ENCODE measurements at regions not wholly inside any gene's neighbourhood (a gene's known extent, or its start where the extent isn't known, plus 50 kb on each side); places are given as distances from the start of the nearest gene placed in this dataset.
"Not testable (repeated sequence)": the region's sequence is repeated elsewhere in the genome, so short reads cannot be mapped to it uniquely, and the experiment has no call there.

DNA sequence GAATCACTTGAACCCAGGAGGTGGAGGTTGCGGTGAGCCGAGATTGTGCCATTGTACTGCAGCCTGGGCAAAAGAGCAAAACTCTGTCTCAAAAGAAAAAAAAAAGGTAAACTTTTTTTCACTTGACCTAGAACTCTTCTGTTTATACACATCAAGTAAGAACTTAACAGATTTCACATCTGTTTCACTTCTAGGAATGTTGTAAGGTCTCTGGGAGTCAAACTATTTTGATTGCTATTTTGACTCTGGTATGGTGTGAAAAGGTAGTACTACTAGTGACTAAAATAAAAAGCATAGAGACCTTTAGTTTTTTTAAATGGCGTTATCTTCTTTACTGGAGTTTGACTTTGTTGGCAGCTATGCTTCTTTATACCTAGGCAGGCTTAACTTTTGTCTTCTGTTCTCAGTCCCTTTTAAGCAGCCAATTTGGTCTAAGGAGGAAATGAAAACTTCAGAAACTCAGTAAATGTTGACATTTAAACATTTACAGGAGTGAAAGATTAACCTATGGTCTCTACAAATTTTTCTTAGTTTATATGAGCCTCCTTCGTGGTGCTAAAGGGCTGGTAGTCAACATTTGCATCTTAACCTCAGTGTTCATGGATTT, 84.7 kb downstream of the METTL2B start:
- POLR2A ChIA-PET; intact Hi-C loops (cut with micrococcal nuclease); ATAC-seq (ENCODE audit: low read depth); DNase-seq; H3K4me1 Mint-ChIP-seq; H3K27ac Mint-ChIP-seq; CTCF ChIA-PET; H3K4me3 Mint-ChIP-seq; H3K9me3 Mint-ChIP-seq; H3K27me3 Mint-ChIP-seq: not testable (repeated sequence)
- peaks cover 27% of the 10 kb centered on the region for H3K36me3 Mint-ChIP-seq (ENCODE audit: low read depth)

- H3K36me3 Mint-ChIP-seq (ENCODE audit: low read depth) = peaks cover 29% of the 10 kb centered on the region
- not testable (repeated sequence) for H3K4me3 Mint-ChIP-seq, H3K4me1 Mint-ChIP-seq
These were observed 86.2 kb downstream of the METTL2B start for GRCh38 chr7:128562795-128563194.

DNA sequence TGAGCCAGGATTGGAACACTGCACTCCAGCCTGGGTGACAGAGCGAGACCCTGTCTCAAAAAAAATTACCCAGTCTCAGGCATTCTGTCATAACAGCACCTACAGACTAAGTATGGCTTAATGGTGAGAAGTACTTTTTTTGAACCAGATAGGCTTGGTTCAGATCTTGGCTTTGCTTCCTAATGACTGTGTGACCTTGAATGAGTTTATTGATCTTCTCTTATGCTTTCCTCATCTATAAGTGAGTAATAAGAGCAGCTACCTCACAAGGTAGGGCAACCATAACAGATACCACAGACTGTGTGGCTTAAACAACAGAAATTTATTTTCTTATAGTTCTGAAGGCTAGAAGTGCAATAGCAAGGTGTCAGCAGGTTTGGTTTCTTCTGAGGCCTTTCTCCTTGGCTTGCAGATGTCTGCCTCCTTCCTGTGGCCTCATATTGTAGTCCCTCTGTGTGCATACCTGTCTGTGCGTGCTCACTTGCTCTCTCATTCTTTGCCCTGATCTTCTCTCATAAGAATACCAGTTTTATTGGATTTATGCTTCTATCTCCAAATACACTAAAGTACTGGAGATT, 87.7 kb downstream of the METTL2B start:
- H3K4me3 Mint-ChIP-seq; H3K9me3 Mint-ChIP-seq; intact Hi-C loops (cut with micrococcal nuclease); POLR2A ChIA-PET; H3K4me1 Mint-ChIP-seq; DNase-seq; H3K27ac Mint-ChIP-seq; H3K27me3 Mint-ChIP-seq; CTCF ChIA-PET; ATAC-seq (ENCODE audit: low read depth): not testable (repeated sequence)
- peaks cover 32% of the 10 kb centered on the region for H3K36me3 Mint-ChIP-seq (ENCODE audit: low read depth)

More at GRCh38 chr7:128562795-128563194, 86.2 kb downstream of the METTL2B start:
- intact Hi-C loops (cut with micrococcal nuclease); H3K27me3 Mint-ChIP-seq; H3K9me3 Mint-ChIP-seq; DNase-seq; CTCF ChIA-PET; POLR2A ChIA-PET; H3K27ac Mint-ChIP-seq; ATAC-seq (ENCODE audit: low read depth): not testable (repeated sequence)

GRCh38 chr7:128564932-128565864, 88.7 kb downstream of the METTL2B start:
- intact Hi-C loops (cut with micrococcal nuclease); H3K9me3 Mint-ChIP-seq; CTCF ChIA-PET; POLR2A ChIA-PET; ATAC-seq (ENCODE audit: low read depth); H3K27ac Mint-ChIP-seq; DNase-seq; H3K27me3 Mint-ChIP-seq; H3K4me3 Mint-ChIP-seq; H3K4me1 Mint-ChIP-seq: not testable (repeated sequence)
- peaks cover 28% of the 10 kb centered on the region for H3K36me3 Mint-ChIP-seq (ENCODE audit: low read depth)

DNA sequence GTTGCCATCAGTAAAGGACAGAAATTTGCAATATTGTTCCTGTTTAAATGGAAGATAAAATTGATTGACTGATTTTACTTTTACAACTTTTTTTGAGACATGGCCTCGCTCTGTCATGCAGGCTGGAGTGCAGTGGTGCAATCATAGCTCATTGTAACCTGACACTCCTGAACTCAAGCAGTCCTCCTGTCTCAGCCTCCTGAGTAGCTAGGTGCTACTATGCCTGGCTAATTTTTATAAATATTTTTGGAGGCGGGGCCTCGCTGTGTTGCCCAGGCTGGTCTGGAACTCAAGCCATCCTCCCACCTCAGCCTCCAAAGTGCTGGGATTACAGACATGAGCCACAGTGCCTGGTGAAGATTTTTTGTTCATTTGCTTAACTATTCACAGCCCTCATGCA, 96.8 kb upstream of the GARIN1A start:
- CTCF ChIA-PET = not testable (repeated sequence)
- peaks cover 41% of the 10 kb centered on the region for H3K36me3 Mint-ChIP-seq (ENCODE audit: low read depth)

DNA sequence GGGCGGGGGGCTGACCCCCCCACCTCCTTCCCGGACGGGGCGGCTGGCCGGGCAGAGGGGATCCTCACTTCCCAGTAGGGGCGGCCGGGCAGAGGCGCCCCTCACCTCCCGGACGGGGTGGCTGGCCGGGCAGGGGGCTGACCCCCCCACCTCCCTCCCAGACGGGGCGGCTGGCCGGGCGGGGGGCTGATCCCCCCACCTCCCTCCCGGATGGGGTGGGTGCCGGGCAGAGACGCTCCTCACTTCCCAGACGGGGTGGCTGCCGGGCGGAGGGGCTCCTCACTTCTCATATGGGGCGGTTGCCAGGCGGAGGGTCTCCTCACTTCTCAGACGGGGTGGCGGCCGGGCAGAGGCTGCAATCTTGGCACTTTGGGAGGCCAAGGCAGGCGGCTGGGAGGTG, 95.1 kb upstream of the GARIN1A start:
- H3K27me3 Mint-ChIP-seq; ATAC-seq (ENCODE audit: low read depth); POLR2A ChIA-PET; H3K9me3 Mint-ChIP-seq; H3K4me1 Mint-ChIP-seq; intact Hi-C loops (cut with micrococcal nuclease); H3K27ac Mint-ChIP-seq; H3K4me3 Mint-ChIP-seq; DNase-seq; CTCF ChIA-PET: not testable (repeated sequence)
- H3K36me3 Mint-ChIP-seq (ENCODE audit: low read depth) = peaks cover 41% of the 10 kb centered on the region

More for the DNA sequence above, 96.8 kb upstream of the GARIN1A start:
- H3K9me3 Mint-ChIP-seq; H3K4me1 Mint-ChIP-seq; DNase-seq; intact Hi-C loops (cut with micrococcal nuclease); H3K27me3 Mint-ChIP-seq; H3K4me3 Mint-ChIP-seq; POLR2A ChIA-PET; H3K27ac Mint-ChIP-seq; ATAC-seq (ENCODE audit: low read depth): not testable (repeated sequence)

- H3K27me3 Mint-ChIP-seq, H3K4me1 Mint-ChIP-seq, POLR2A ChIA-PET: not testable (repeated sequence)
These were observed 92.2 kb upstream of the GARIN1A start for GRCh38 chr7:128579843-128580242.

GRCh38 chr7:128581100-128581499, 91.0 kb upstream of the GARIN1A start:
- intact Hi-C loops (cut with micrococcal nuclease); DNase-seq; H3K4me1 Mint-ChIP-seq; CTCF ChIA-PET; H3K4me3 Mint-ChIP-seq; H3K27me3 Mint-ChIP-seq; H3K27ac Mint-ChIP-seq; H3K9me3 Mint-ChIP-seq; ATAC-seq (ENCODE audit: low read depth): not testable (repeated sequence)
- peaks cover 43% of the 10 kb centered on the region for H3K36me3 Mint-ChIP-seq (ENCODE audit: low read depth)
- POLR2A ChIA-PET = interaction anchor here (0.6 kb wide), 1 partner anchor 1471 kb away, joined by 5 read pairs; no protein-coding TSS in a partner anchor

More at GRCh38 chr7:128579843-128580242, 92.2 kb upstream of the GARIN1A start:
- DNase-seq; H3K9me3 Mint-ChIP-seq; ATAC-seq (ENCODE audit: low read depth); H3K4me3 Mint-ChIP-seq; H3K27ac Mint-ChIP-seq; intact Hi-C loops (cut with micrococcal nuclease); CTCF ChIA-PET: not testable (repeated sequence)
- H3K36me3 Mint-ChIP-seq (ENCODE audit: low read depth) = peaks cover 46% of the 10 kb centered on the region

GRCh38 chr7:128581825-128582561, 90.1 kb upstream of the GARIN1A start:
- H3K27ac Mint-ChIP-seq, CTCF ChIA-PET: not testable (repeated sequence)
- POLR2A ChIA-PET = interaction anchor here (0.6 kb wide), 1 partner anchor 1470 kb away, joined by 5 read pairs; no protein-coding TSS in a partner anchor

DNA sequence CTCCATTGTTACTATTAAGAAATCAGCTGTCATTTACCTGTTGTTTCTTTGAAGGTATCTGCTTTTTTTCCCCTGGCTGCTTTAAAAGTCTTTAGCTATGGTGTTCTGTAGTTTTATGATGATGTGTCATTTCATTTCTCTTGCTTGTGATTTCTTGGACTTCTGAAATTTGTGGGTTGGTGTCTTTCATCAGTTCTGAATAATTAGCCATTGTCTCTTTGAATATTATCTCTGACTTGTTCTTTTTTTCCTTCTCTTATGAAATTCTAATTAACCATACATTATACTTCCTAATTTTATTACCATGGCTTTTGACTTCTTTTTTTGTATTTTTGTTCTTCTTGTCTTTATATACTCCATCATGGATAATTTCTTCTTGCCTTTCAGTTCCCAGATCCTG, 85.4 kb upstream of the GARIN1A start:
- H3K27me3 Mint-ChIP-seq; H3K27ac Mint-ChIP-seq; H3K4me3 Mint-ChIP-seq; ATAC-seq (ENCODE audit: low read depth); CTCF ChIA-PET; H3K4me1 Mint-ChIP-seq; POLR2A ChIA-PET; DNase-seq; H3K9me3 Mint-ChIP-seq; intact Hi-C loops (cut with micrococcal nuclease): not testable (repeated sequence)
- H3K36me3 Mint-ChIP-seq (ENCODE audit: low read depth) = peaks cover 42% of the 10 kb centered on the region

More at GRCh38 chr7:128581825-128582561, 90.1 kb upstream of the GARIN1A start:
- intact Hi-C loops (cut with micrococcal nuclease); DNase-seq; H3K27me3 Mint-ChIP-seq; H3K4me3 Mint-ChIP-seq; H3K4me1 Mint-ChIP-seq; ATAC-seq (ENCODE audit: low read depth); H3K9me3 Mint-ChIP-seq: not testable (repeated sequence)
- peaks cover 52% of the 10 kb centered on the region for H3K36me3 Mint-ChIP-seq (ENCODE audit: low read depth)
